ENCODE measurements at regions not wholly inside any gene's neighbourhood (a gene's known extent, or its start where the extent isn't known, plus 50 kb on each side); places are given as distances from the start of the nearest gene placed in this dataset.

DNA sequence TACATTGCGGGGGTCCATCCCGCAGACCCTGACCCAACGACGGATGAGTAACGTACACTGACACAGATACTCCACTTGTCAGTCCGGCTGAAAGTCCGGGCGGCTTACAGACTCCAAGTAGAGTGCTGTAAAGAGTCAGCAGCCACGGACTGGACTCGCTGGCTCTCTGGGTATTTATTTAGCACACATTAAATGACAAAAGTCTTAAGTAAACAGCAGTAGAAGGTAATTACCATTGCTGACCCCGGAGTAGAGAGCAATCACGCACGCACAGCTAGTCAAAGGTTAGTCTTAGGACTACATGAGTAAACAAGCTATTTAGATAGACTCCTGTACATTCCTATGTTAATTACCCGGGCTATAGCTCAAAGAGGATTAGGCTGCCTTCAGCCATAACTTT, 780.9 kb downstream of the RPS29 start:
- no peaks in the 10 kb centered on the region for H3K4me1 ChIP-seq (ENCODE audit: insufficient read depth, low read length, severe bottlenecking)

DNA sequence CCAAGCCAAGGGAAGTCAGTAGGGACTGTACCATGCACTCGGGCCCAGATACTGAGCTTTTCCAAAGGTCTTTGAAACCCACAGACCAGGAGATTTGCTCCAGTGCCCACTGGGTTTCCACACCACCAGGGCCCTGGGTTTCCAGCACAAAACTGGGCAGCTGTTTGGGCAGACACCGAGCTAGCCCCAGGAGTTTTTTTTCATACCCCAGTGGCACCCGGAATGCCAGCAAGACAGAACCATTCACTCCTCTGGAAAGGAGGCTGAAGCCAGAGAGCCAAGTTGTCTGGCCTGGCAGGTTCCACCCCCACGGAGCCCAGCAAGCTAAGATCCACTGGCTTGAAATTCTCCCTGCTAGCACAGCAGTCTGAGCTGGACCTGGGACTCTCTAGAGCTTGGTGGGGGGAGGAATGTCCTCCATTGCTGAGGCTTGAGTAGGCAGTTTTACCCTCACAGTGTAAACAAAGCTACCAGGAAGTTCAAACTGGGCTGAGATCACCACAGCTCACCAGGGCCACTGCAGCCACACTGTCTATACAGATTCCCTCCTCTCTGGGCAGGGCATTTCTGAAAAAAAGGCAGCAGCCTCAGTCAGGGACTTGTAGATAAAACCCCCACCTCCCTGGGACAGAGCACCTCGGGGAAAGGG, 793.7 kb downstream of the RPS29 start:
- no peaks in the 10 kb centered on the region for H3K36me3 ChIP-seq (ENCODE audit: insufficient read depth, low read length)
- H3K9ac ChIP-seq (ENCODE audit: low read length), result no peak overlapping the region
- no peaks in the 10 kb centered on the region; the same call in 1 of the 2 replicates for H3K9me2 ChIP-seq (ENCODE audit: low read depth, low read length)
- H3K27ac ChIP-seq (ENCODE audit: low read depth, low read length, poor library complexity, severe bottlenecking), result no peak overlapping the region
- no peaks in the 10 kb centered on the region for H3K4me1 ChIP-seq (ENCODE audit: insufficient read depth, low read length, severe bottlenecking)
- no peaks in the 10 kb centered on the region for H4K20me1 ChIP-seq (ENCODE audit: insufficient read depth, low read length)
- H2AFZ ChIP-seq (ENCODE audit: low read length), result no peak overlapping the region
- TF ChIP-seq, protein P1, sequence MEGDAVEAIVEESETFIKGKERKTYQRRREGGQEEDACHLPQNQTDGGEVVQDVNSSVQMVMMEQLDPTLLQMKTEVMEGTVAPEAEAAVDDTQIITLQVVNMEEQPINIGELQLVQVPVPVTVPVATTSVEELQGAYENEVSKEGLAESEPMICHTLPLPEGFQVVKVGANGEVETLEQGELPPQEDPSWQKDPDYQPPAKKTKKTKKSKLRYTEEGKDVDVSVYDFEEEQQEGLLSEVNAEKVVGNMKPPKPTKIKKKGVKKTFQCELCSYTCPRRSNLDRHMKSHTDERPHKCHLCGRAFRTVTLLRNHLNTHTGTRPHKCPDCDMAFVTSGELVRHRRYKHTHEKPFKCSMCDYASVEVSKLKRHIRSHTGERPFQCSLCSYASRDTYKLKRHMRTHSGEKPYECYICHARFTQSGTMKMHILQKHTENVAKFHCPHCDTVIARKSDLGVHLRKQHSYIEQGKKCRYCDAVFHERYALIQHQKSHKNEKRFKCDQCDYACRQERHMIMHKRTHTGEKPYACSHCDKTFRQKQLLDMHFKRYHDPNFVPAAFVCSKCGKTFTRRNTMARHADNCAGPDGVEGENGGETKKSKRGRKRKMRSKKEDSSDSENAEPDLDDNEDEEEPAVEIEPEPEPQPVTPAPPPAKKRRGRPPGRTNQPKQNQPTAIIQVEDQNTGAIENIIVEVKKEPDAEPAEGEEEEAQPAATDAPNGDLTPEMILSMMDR (IDR thresholded peaks at IDR 0.05; ENCODE audit: low read length), result no peak
- TF ChIP-seq EZH2 (IDR thresholded peaks at IDR 0.05; ENCODE audit: borderline replicate concordance, low read length), result no peak
- no peaks in the 10 kb centered on the region for H3F3A ChIP-seq (ENCODE audit: insufficient read depth, low read length)
- H3K79me2 ChIP-seq (ENCODE audit: insufficient read depth, low read length), result no peaks in the 10 kb centered on the region
- H3K4me3 ChIP-seq (ENCODE audit: low read depth, low read length, poor library complexity, severe bottlenecking), result no peak overlapping the region
- no peaks in the 10 kb centered on the region for H3K9me3 ChIP-seq (ENCODE audit: low read length)
- H3K4me2 ChIP-seq (ENCODE audit: low read length), result no peak overlapping the region
- no peaks in the 10 kb centered on the region for H3K27me3 ChIP-seq (ENCODE audit: insufficient read depth, low read length)

More for the DNA sequence above, 780.9 kb downstream of the RPS29 start:
- Histone ChIP-seq H3K9ac (ENCODE audit: low read length) (no peak overlapping the region), H3K4me3 (ENCODE audit: low read depth, low read length, poor library complexity, severe bottlenecking) (no peak overlapping the region), H4K20me1 (ENCODE audit: insufficient read depth, low read length) (no peaks in the 10 kb centered on the region), H3K36me3 (ENCODE audit: insufficient read depth, low read length) (no peaks in the 10 kb centered on the region), H2AFZ (ENCODE audit: low read length) (no peak overlapping the region), H3K27ac (ENCODE audit: low read depth, low read length, poor library complexity, severe bottlenecking) (no peak overlapping the region), H3K9me3 (ENCODE audit: low read length) (no peaks in the 10 kb centered on the region), H3K4me2 (ENCODE audit: low read length) (no peak overlapping the region), H3K9me2 (ENCODE audit: low read depth, low read length) (no peaks in the 10 kb centered on the region), H3F3A (ENCODE audit: insufficient read depth, low read length) (no peaks in the 10 kb centered on the region), H3K79me2 (ENCODE audit: insufficient read depth, low read length) (no peaks in the 10 kb centered on the region), H3K27me3 (ENCODE audit: insufficient read depth, low read length) (no peaks in the 10 kb centered on the region)
- TF ChIP-seq, protein P1 (IDR thresholded peaks at IDR 0.05; ENCODE audit: low read length), result no peak
- TF ChIP-seq EZH2 (IDR thresholded peaks at IDR 0.05; ENCODE audit: borderline replicate concordance, low read length), result no peak

DNA sequence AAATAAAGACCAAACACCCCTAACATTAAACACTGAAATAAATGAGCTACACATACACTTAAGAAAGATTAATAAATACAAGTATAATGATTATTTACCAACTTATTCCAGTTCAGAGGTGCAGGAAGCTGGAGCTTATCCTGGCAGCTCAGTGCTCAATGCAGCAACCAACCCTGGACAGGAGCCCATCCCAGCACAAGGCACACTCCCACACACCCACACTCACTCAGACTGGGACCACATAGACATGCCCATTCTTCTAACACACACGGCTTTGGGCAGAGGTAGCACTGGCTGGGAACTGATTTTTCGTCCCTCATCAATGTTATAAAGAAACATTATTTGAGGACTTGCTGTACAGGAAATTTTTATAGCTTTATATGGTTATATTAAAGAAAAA, 797.4 kb downstream of the RPS29 start:
- no peaks in the 10 kb centered on the region for H3K36me3 ChIP-seq (ENCODE audit: insufficient read depth, low read length)
- no peak overlapping the region for H3K4me2 ChIP-seq (ENCODE audit: low read length)
- TF ChIP-seq, protein P1 (IDR thresholded peaks at IDR 0.05; ENCODE audit: low read length), result no peak
- no peak for TF ChIP-seq EZH2 (IDR thresholded peaks at IDR 0.05; ENCODE audit: borderline replicate concordance, low read length)
- H2AFZ ChIP-seq (ENCODE audit: low read length), result no peak overlapping the region
- no peaks in the 10 kb centered on the region for H3K9me3 ChIP-seq (ENCODE audit: low read length)
- H3F3A ChIP-seq (ENCODE audit: insufficient read depth, low read length), result no peaks in the 10 kb centered on the region
- H3K4me3 ChIP-seq (ENCODE audit: low read depth, low read length, poor library complexity, severe bottlenecking), result no peak overlapping the region
- no peaks in the 10 kb centered on the region for H4K20me1 ChIP-seq (ENCODE audit: insufficient read depth, low read length)
- no peaks in the 10 kb centered on the region for H3K79me2 ChIP-seq (ENCODE audit: insufficient read depth, low read length)
- H3K27me3 ChIP-seq (ENCODE audit: insufficient read depth, low read length), result no peaks in the 10 kb centered on the region
- H3K27ac ChIP-seq (ENCODE audit: low read depth, low read length, poor library complexity, severe bottlenecking), result no peak overlapping the region
- H3K9ac ChIP-seq (ENCODE audit: low read length), result no peak overlapping the region
- H3K4me1 ChIP-seq (ENCODE audit: insufficient read depth, low read length, severe bottlenecking), result no peaks in the 10 kb centered on the region
- H3K9me2 ChIP-seq (ENCODE audit: low read depth, low read length), result no peaks in the 10 kb centered on the region; the same call in 1 of the 2 replicates
